ENCODE measurements at regions not wholly inside any gene's neighbourhood (a gene's known extent, or its start where the extent isn't known, plus 50 kb on each side); places are given as distances from the start of the nearest gene placed in this dataset.

GRCh38 chr3:161990036-161990435 is 493.4 kb downstream of the OTOL1 start:
- H3K79me2 ChIP-seq (ENCODE audit: control insufficient read depth, insufficient read depth, low read length) = no peaks in the 10 kb centered on the region
- no peaks in the 10 kb centered on the region for H3K27me3 ChIP-seq (ENCODE audit: control insufficient read depth in 2 of 2, insufficient read depth in 2 of 2, low read length in 2 of 2)
- no peak overlapping the region for H3K9ac ChIP-seq (ENCODE audit: insufficient read depth in 1 of 2, low read depth in 2 of 2, low read length in 2 of 2)
- no peaks in the 10 kb centered on the region for H3K36me3 ChIP-seq (ENCODE audit: control insufficient read depth, insufficient read depth, low read length)
- DNase-seq (ENCODE audit: extremely low read depth in 1 of 4, low spot score in 3 of 4) = no peak
- H3K9me1 ChIP-seq (ENCODE audit: control insufficient read depth, insufficient read depth, low read length) = no peaks in the 10 kb centered on the region
- 7% methylated on average over 3 of the region's 3 CpGs for WGBS (ENCODE audit: insufficient coverage, low coverage, missing lambda C conversion rate)
- no peaks in the 10 kb centered on the region for H3K4me1 ChIP-seq (replicated peaks in 1 of 2; ENCODE audit: control insufficient read depth in 2 of 2, insufficient read depth in 2 of 2, low read length in 2 of 2)
- intact Hi-C loops (cut with micrococcal nuclease) (no loop called here), in situ Hi-C loops (cut with MboI) (no loop called here)
- H4K20me1 ChIP-seq (replicated peaks; ENCODE audit: control insufficient read depth, insufficient read depth, low read length) = no peaks in the 10 kb centered on the region
- H2AFZ ChIP-seq (ENCODE audit: low read depth, low read length) = no peak overlapping the region
- no peak overlapping the region for H3K4me2 ChIP-seq (ENCODE audit: insufficient read depth, low read length)
- no peak overlapping the region for H3K27ac ChIP-seq (ENCODE audit: extremely low read depth, low read depth, low read length)
- CTCF ChIA-PET (ENCODE audit: low intra/inter-chr PET ratio) = no interaction called here
- no peak for FAIRE-seq
- no TSS peak for BruUV-seq (replicated peaks)
- ATAC-seq = no peak
- H3K9me3 ChIP-seq (replicated peaks; ENCODE audit: control insufficient read depth, insufficient read depth, low read depth, low read length) = 0 out of 2 replicates have a peak, but pooled peaks cover 2% of the 10 kb centered on the region
- TF ChIP-seq SNIP1 (IDR thresholded peaks at IDR 0.05; ENCODE audit: low read depth) (no peak), HMGXB4 (CRISPR knock-in tag; IDR thresholded peaks at IDR 0.05) (no peak), ADNP (tag; IDR thresholded peaks at IDR 0.05) (no peak), RFX5 (IDR thresholded peaks at IDR 0.05; ENCODE audit: low read depth, low read length) (no peak), HMBOX1 (IDR thresholded peaks at IDR 0.05) (no peak), NFE2 (IDR thresholded peaks at IDR 0.05; ENCODE audit: low read depth) (no peak), GATAD2B (IDR thresholded peaks at IDR 0.05; ENCODE audit: borderline replicate concordance) (no peak), BRF2 (IDR thresholded peaks at IDR 0.05; ENCODE audit: borderline replicate concordance, insufficient read depth, insufficient read length) (no peak), POLR2AphosphoS2 (IDR thresholded peaks at IDR 0.05; ENCODE audit: low read length) (no peak), HDAC1 (IDR thresholded peaks at IDR 0.05) (no peak)
- POLR2A ChIA-PET = no interaction called here
- no peak overlapping the region for H3K4me3 ChIP-seq
